Mammary epithelial cell (primary cell): ENCODE measurements at regions not wholly inside any gene's neighbourhood (a gene's known extent, or its start where the extent isn't known, plus 50 kb on each side); places are given as distances from the start of the nearest gene placed in this dataset.

ENCODE experiments used
- CTCF ChIP-seq, 2 donors: IDR thresholded peaks in 1 of 2; conservative IDR thresholded peaks in 1 of 2; 2 replicates each; pipeline ENCODE4 v1.5.1; 2011 to 2012; ENCODE audit warnings: inconsistent platforms in 2 of 2, low read length in 2 of 2, mild to moderate bottlenecking in 2 of 2, control low read depth in 1 of 2, low read depth in 1 of 2; ENCODE audit not compliant: insufficient read depth in 1 of 2; ENCODE audit errors: extremely low read depth in 1 of 2
- EZH2 ChIP-seq: IDR thresholded peaks from 2 replicates; pipeline ENCODE4 v1.6.1; 2012; ENCODE audit warnings: low read length, inconsistent platforms, borderline replicate concordance

DNA sequence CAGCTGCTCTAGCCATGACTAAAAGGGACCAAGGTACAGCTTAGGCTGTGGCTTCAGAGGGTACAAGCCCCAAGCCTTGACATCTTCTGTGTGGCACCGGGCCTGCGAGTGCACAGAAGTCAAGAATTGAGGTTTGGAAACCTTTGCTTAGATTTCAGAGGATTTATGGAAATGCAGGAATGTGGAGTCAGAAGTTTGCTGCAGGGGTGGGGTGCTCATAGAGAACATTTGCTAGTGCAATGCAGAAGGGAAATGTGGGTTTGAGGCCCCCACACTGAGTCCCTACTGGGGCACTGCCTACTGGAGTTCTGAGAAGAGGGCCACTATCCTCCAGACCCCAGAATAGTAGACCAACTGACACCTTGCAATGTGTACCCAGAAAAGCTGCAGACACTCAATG, 624.9 kb upstream of the FTMT start:
- TF ChIP-seq CTCF (conservative IDR thresholded peaks at IDR 0.05 in 1 of 2, IDR thresholded peaks at IDR 0.05 in 1 of 2; ENCODE audit: extremely low read depth in 1 of 2, insufficient read depth in 1 of 2, low read depth in 1 of 2, low read length in 2 of 2): no peak
- TF ChIP-seq EZH2: no peak
